GM12875 (cell line): ENCODE measurements at regions not wholly inside any gene's neighbourhood (a gene's known extent, or its start where the extent isn't known, plus 50 kb on each side); places are given as distances from the start of the nearest gene placed in this dataset.

Experiments
- H3K4me3 ChIP-seq: one replicate; pipeline ENCODE4 v1.5.1; 2011; ENCODE audit warnings: low read depth, low read length, control low read depth
- TF ChIP-seq, protein P1 (sequence below): IDR thresholded peaks from 2 replicates; pipeline ENCODE4 v1.5.1; 2011; ENCODE audit warnings: low read depth, mild to moderate bottlenecking, control low read depth, inconsistent platforms, low read length, moderate library complexity, borderline replicate concordance; ENCODE audit not compliant: insufficient read depth

DNA sequence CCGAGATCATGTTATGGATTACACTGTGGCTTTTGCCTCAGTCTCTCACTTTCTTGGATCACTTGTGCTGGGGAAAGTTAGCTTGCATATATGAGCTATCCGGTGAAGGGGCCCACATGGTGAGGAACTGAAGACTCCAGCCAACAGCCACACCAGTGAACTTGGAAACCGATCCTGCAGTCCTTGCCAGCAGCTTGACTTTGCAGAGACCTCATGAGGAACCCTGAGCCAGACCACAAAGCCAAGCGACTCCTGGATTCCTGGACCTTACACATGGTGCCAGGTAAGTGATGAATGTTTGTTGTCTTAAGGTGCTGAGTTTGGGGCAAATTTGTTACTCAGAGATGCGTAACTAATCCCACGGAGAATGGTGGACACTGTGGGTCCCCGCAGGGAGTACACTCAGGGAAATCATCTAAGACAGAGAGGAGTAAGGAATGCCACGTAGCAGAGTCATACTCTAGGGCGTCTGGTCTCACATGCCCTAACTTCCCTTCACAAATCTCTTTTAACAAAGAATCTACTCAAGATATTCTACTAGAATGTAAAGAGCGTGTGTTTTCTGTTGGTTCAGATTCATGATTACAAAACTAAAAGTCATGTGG is 76.5 kb upstream of the PJA2 start:
- H3K4me3 ChIP-seq, result no peak overlapping the region
- TF ChIP-seq, protein P1, sequence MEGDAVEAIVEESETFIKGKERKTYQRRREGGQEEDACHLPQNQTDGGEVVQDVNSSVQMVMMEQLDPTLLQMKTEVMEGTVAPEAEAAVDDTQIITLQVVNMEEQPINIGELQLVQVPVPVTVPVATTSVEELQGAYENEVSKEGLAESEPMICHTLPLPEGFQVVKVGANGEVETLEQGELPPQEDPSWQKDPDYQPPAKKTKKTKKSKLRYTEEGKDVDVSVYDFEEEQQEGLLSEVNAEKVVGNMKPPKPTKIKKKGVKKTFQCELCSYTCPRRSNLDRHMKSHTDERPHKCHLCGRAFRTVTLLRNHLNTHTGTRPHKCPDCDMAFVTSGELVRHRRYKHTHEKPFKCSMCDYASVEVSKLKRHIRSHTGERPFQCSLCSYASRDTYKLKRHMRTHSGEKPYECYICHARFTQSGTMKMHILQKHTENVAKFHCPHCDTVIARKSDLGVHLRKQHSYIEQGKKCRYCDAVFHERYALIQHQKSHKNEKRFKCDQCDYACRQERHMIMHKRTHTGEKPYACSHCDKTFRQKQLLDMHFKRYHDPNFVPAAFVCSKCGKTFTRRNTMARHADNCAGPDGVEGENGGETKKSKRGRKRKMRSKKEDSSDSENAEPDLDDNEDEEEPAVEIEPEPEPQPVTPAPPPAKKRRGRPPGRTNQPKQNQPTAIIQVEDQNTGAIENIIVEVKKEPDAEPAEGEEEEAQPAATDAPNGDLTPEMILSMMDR, result no peak

DNA sequence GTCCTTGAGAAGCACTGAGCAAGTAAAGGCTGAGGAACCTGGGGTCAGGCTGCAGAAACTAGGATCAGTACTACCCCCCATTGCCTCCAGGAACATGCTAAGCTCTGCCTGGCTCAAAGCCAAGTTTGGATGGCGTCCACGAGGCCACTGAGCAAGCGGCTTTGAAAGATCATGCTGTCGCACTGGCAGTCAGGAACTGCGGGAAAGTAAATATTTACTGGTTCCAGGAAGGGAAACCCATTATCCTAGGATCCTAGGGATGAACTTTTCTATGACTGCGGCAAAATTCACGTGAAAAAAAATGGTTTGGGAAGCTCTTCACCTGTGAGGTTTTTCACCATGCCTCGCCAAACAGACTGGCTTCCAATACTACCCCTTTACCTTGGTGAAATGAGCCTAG is 75.3 kb upstream of the PJA2 start:
- TF ChIP-seq, protein P1, result no peak
- H3K4me3 ChIP-seq, result no peak overlapping the region

DNA sequence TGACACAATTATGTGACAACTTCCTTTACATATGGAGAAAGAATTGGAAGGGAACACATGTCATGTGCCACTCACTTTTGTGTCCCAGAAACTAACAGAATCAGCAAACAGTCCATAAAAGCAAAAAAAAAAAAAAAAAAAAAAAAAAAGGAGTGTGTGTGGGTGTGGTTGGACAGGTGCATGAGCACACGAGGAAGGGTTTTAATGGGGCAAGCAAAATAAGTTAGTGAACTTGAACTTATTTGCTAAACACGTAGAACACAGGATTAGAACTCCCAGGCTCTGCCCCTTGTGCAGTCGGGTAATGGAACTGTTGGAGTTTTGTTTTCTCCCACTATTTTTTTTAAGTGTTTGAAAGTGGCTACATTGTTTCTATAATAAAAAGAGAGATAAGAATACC is 74.8 kb upstream of the PJA2 start:
- no peak overlapping the region for H3K4me3 ChIP-seq
- TF ChIP-seq, protein P1, result no peak

DNA sequence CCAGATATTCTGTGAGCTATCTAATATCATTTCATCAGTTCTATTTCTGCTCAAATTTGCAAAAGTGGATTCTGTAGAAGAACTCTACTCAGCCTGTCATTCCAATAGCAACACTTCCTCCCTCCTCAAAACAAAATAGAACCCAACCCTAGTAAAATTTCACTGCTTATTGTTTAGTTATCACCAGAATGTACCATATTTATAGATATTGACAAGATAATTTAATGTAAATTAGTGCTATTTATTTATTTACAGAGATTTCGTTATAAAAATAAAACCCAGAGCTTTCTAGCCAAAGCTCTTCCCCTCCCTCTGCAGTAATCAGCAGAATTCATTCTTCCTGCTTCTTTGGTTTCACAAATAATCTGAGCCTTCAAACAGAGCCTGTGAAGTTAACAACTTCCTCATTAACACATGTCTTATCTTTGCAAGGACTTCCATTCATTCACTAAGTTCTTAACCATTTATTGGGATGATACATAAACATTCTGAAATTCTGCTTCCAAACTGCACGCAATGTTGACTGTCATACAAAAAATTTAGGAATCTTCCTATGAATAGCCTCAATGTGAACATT is 73.7 kb upstream of the PJA2 start:
- TF ChIP-seq, protein P1, result no peak
- no peak overlapping the region for H3K4me3 ChIP-seq

- H3K4me3 ChIP-seq, result no peak overlapping the region
- TF ChIP-seq, protein P1, result no peak
Measured at GRCh38 chr5:109482748-109483147, 73.0 kb upstream of the PJA2 start.

GRCh38 chr5:109479260-109479860 is 69.6 kb upstream of the PJA2 start:
- no peak overlapping the region for H3K4me3 ChIP-seq
- TF ChIP-seq, protein P1, result no peak

GRCh38 chr5:109478830-109479229 is 69.1 kb upstream of the PJA2 start:
- no peak overlapping the region for H3K4me3 ChIP-seq
- TF ChIP-seq, protein P1, result no peak
